SU-DHL-6 (cell line): ENCODE measurements at regions not wholly inside any gene's neighbourhood (a gene's known extent, or its start where the extent isn't known, plus 50 kb on each side); places are given as distances from the start of the nearest gene placed in this dataset.

Source experiments
- EZH2phosphoT487 ChIP-seq: fragments of 200-600 bp; sonication (generic), shearing (Covaris generic); conservative IDR thresholded peaks from 2 replicates; pipeline ENCODE4 v1.6.1; 2018; ENCODE audit warnings: mild to moderate bottlenecking, antibody characterized with exemption, low read length, moderate library complexity, mixed read lengths
- TF ChIP-seq, protein P1 (sequence below): fragments of 200-600 bp; sonication (generic); IDR thresholded peaks from one replicate; pipeline ENCODE4 v1.5.1; 2017; ENCODE audit warnings: antibody characterized with exemption, mild to moderate bottlenecking, low read length, moderate library complexity; ENCODE audit not compliant: insufficient read depth, poor library complexity, severe bottlenecking

- TF ChIP-seq, protein P1, sequence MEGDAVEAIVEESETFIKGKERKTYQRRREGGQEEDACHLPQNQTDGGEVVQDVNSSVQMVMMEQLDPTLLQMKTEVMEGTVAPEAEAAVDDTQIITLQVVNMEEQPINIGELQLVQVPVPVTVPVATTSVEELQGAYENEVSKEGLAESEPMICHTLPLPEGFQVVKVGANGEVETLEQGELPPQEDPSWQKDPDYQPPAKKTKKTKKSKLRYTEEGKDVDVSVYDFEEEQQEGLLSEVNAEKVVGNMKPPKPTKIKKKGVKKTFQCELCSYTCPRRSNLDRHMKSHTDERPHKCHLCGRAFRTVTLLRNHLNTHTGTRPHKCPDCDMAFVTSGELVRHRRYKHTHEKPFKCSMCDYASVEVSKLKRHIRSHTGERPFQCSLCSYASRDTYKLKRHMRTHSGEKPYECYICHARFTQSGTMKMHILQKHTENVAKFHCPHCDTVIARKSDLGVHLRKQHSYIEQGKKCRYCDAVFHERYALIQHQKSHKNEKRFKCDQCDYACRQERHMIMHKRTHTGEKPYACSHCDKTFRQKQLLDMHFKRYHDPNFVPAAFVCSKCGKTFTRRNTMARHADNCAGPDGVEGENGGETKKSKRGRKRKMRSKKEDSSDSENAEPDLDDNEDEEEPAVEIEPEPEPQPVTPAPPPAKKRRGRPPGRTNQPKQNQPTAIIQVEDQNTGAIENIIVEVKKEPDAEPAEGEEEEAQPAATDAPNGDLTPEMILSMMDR, result no peak
- no peak for TF ChIP-seq EZH2phosphoT487
Measured at GRCh38 chr10:120328647-120329046, 128.4 kb upstream of the PLPP4 start.
